GM18517 (cell line): ENCODE measurements at regions not wholly inside any gene's neighbourhood (a gene's known extent, or its start where the extent isn't known, plus 50 kb on each side); places are given as distances from the start of the nearest gene placed in this dataset.
"Not testable (repeated sequence)": the region's sequence is repeated elsewhere in the genome, so short reads cannot be mapped to it uniquely, and the experiment has no call there.

ENCODE experiments used
- ATAC-seq: cut with Tn5 transposase; IDR thresholded peaks from one replicate; pipeline ENCODE4 v1.9.1; 2021; ENCODE audit warnings: mild to moderate bottlenecking, moderate library complexity; ENCODE audit not compliant: unreplicated experiment

DNA sequence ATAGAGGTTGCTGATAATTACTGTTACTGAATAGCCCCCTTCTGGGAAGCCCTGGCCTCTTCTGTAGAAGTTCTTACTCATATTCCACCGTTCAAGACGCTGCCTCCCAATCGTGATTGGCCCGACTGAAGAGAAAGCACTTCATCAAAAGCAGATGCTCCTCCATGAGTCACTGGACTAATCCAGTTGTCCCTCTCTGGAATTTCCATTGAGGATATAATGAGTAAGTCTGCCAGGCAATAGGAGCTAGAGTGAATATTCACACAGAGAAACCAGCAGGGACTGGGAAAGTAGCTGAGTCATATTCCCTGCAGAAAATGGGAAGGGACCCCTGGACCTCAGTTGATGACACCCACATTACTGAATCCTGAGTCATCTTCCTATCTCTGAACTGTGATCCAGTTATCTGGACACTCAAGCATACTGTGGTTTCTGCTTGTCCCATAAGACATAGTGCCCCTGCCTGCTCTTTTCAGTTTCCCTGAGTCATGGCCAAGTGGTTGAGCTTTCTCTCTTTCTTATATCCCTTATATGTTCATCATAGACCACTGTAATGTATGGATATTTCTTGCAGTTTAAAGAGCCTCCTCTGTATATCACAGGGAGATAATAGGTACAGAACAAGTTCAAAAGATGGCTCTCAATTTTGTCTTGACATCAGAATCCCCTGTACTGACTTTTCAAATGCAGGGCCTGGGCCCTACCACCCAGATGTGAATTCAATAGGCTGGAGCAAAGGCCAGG lies 151.2 kb upstream of the CDIN1 start:
- no peak for ATAC-seq

DNA sequence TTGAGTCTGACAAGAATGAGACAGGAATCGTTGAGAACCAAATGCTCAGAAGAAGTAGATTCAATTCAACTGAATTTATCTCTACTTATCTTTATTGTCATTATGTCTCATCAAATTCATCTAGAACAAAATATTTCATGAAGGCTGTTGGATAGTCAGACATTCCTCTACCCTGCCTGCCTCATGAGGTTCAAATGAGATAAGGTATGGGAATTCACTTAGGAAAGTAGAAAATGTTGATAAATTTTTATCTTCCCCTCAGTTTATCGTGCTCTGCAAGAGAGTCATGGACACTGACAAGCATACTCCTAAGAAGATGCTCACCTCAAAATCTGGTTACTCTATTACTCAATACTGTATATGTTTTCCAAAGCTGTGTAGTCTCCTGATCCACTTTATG lies 149.7 kb upstream of the CDIN1 start:
- no peak for ATAC-seq

DNA sequence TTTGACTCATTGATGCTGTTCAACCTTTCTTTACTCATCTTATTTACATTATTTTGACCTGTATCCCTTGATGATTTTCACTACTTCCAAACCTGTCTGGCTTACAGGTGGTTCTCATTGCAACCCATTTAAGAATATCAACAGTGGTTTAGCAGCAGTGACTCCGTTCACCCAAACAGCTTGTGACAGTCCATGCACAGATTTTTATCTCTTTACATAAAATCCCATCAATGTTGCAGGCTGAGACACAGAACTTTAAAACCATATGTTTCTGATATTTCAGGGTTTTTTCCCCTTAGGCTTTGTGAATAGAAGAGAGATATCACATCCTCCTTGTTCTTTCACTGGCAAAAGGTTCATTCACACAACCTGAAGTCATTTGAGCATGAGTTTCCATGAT lies 149.1 kb upstream of the CDIN1 start:
- ATAC-seq, result no peak

DNA sequence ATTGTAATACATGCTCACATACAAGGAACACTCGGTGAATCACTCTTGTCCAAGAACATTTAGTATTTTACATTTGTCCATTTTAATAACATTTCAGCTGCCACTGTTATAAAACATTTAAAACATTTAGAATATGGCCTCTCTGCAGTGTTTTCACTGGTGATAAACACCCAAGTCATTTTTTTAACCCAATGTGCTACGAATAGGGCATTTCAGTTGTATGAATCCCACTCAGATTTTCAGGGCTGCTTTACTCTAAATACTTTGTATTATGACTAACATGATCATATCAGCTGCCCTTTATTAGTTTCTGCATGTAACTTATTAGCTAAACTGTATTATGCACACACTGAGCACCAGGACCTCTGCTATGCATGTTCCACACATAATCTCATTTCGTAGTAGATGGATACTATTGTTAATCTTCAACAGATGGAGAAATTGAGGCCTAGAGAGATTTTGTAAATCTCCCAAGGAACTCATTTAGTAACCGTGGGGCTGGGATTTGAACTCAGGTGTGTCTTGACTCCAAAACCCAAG lies 148.6 kb upstream of the CDIN1 start:
- ATAC-seq, result no peak

DNA sequence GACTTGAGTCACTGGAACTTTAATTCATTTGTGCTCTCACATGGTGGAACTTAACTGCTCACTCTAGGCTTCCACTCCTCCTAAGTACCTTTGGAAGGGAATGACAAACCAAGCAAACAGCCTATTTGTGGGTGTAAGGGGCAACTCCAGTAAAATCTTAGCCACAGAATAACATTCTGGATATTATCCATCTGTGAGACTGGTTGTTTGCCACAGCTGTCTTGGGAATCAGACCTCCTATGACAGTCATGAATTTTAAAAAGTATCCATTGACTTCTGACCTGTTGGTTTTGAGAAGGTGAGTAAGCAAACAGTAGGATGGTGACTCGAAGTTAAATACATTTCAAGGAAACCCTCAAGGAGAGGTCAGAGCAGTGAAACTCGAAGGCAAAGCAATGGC lies 147.3 kb upstream of the CDIN1 start:
- no peak for ATAC-seq

DNA sequence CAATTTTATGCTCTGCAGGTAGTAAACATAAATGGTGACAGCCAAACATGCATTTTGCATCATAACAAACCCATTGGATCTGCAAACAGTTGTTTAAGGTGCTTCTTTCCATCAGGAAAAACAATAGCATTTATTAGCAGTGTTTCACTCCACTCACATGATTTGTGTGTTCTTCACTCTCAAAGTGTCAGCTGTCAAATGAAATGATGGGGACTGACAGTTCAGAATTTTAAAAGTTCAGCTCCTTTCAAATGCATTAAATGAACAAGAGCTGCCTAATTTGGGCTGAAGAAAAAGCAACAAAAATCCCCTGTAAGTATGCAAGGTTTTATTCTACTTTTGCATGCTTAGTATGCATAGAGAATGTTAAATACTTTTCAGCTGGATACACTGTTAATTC lies 145.2 kb upstream of the CDIN1 start:
- ATAC-seq, result no peak

DNA sequence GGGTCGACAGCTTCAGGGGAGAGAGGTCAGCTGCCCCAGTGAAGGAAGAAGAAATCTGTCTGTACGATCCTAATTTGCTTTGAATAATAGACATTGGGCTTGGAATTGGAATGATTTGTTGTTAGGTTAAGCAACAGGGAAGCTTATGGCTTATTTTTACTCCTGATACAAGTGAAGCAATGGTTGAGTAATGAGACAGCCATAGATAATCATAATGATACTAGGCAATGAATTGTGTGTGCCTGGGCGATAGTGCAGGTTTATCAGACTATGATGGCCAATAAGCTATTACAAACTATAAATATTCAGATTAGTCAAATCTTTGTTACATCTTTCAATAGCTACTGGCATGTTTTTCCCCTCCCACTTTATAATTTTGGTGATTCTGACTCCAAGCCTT lies 140.9 kb upstream of the CDIN1 start:
- no peak for ATAC-seq

DNA sequence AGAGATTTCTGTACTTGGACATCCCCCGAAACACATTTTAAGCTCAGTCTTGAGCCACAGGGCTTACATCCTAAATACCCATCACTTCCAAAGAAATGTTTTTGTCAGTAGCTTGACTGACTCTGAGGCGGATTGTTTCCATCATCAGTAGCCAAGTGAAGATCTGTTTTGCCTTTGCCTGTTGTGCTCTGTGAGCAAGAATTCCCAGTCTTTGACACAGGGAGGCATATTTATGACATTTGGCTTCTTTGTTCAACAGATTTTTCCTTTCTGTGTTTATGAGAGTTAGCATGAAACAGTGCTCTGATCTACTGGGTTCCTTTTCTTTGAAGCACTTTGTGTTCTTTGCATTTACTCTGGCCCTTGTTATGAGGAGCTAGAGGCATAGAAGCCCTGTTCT lies 132.1 kb upstream of the CDIN1 start:
- no peak for ATAC-seq

DNA sequence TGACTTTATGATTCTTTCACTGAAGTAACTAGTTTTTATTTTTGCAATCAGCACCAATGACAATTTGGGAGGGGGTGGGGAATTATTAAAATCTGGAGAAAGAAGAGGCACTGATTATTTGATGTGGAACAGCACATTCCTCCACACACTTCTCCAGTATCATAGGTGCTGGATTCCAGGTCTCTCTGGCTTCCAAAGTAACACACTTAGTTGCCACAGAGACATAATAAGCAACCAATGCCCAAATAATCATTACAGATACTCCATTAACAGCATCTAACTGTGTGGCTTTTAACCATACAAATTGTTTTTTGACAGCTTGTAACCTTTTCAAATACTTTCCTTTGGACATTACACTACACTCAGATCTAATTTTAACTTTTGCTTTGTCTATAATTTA lies 131.0 kb upstream of the CDIN1 start:
- ATAC-seq, result no peak

DNA sequence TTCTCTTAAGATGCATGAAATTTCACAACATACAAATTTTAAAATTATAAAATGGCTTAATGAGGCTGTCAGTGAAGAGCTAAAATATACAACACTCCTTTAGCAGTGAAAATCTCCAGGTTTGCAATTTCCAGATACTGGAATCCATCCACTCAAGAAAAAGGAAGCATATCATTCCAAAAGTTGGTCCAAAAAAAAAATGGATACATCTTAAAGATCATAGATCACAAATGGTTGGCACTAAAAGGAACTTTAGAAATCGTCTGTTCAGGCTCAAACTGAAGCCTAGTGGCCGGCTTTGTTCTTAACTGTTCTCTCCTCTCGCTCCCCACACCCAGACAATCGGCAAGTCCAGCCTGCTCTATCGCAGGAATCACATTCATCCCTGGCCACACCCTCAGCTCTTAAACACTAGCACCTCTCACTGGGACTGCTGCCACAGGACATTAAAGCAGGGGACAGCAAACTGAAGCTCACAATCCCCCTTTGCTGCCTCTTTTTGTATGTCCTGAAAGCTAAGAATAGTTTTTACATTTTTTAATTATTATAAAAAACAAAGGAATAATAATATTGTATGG lies 130.3 kb upstream of the CDIN1 start:
- ATAC-seq, result no peak

DNA sequence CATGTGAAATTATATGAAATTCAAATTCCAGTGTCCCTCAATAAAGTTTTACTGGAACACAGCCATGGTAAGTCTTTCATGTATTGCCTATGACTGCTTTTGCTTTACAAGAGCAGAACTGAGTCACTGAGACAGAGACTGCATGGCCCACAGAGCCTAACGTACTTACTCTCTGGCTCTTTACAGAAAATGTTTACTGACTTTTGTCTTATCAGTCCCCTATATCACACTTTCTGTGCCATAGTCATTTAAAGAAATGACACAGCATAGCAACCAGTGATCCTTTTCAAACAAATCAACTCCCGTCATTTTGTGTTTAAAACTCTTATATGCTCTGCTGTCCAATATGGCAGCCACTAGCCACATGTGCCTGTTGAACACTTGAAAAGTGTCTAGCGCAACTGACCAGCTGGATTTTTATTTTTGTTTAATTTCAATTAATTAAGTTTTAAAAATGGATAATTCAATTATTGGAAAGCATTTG lies 129.7 kb upstream of the CDIN1 start:
- ATAC-seq, result no peak

DNA sequence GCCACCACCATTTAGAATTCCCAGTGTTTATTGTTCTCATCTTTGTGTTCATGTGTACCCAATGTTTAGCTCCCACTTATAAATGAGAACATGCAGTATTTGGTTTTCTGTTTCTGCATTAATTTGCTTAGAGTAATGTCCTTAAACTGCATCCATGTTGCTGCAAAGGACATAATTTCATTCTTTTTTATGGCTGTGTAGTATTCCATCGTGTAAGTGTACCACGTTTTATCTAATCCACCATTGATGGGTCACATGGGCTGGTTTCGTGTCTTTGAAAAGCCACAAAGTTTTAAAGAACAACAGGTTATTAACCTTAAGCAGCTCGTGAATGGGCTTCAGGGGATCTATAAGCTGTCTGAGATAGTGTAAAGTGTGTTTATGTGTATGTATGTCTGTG lies 125.2 kb upstream of the CDIN1 start:
- ATAC-seq, result not testable (repeated sequence)

DNA sequence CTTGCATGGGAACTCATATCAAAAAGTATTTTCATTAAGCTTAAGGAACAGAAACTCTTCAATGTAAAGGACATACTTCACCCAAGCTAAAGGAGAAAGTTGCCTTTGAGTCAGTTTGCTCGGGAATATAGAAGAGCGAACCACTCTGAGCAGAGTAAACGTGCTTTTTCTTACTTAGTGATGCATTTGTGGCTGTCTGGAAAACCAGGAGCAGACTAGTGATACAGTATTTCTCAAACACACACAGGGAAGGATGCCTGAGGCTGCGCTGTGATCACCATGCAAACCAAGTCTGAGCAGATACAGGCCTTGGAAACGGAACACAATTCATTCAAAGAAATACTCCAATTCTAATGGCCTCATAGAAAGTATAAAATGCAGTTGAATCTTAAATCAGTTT lies 121.0 kb upstream of the CDIN1 start:
- ATAC-seq, result no peak

DNA sequence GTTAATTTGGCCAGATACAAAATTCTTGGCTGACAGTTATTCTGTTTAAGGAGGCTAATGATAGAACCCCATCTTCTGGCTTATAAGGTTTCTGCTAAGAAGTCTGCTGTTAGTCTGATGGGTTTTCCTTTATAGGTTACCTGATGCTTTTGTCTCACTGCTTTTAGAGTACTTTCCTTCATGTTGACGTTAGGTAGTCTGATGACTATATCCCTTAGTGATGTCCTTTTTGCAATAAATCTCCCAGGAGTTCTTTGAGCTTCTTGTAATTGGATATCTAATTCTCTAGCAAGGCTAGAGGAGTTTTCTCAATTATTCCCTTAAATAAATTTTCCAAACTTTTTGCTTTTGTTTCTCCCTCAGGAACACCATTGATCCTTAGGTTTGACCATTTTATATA lies 114.1 kb upstream of the CDIN1 start:
- ATAC-seq, result no peak

DNA sequence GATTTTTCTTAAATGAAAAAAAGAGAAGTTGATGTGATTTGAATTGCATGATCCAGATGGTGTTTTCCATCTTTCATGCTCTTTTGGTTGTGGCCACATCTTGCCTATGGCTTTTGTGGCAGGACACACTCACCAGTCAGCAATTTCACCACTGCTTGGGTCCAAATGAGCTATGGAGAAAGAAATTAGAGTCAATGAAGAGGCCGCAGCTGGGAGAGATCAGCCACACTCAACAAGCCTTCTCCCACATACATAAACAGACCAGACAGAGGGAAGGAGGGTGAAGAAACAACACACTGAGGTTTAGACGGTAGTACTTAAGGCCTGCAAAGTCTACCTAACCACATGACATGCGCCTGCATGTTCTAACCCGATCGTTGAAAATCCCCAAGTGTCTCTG lies 110.7 kb upstream of the CDIN1 start:
- no peak for ATAC-seq

DNA sequence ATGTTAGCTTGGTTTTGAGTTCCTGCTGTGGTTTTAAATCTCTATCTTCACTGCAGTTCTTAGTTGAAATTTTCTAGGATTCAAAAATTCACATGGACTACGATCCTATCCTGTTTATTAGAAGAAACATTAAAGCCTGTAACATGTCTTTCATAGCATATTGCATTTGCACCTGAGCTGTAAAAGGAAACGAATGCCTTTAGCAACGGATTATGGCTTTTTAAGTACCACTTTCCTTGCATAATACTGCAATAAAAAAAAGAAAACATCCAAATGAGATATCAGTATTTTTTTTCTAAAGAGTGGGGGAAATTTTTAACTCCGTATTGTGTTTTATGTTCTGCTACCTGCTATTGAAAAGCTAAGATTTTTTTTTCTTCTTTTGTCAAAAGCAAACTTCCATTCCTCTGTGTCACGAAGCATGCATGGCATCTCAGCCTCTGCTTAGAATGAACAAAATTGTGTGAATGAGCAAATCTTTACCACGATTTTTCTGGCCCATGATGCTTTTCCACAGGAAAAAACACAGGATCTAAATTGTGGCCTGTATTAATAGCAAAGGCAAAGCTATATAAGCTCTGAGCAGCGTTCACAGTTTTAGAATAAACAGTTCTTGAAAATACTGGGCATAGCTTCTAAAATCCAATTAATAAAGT lies 110.0 kb upstream of the CDIN1 start:
- ATAC-seq, result no peak

DNA sequence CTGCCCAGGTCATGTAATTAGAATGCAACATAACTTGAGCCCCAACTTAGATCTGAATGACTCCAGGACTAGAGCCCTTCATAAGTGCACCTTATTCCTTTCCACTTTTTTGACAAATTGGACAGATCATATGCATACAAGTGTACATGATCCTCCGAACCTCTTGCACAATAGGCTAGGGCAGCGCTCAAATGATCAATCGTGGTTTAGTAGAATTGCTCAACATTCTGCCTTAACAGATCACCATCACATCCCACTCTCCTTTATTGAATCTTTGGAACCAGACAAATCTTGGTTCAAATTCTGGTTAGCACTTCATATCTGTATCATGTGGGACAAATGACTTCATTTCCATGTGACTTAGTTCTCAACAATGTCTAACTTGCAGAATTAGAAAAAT lies 106.8 kb upstream of the CDIN1 start:
- ATAC-seq, result no peak

DNA sequence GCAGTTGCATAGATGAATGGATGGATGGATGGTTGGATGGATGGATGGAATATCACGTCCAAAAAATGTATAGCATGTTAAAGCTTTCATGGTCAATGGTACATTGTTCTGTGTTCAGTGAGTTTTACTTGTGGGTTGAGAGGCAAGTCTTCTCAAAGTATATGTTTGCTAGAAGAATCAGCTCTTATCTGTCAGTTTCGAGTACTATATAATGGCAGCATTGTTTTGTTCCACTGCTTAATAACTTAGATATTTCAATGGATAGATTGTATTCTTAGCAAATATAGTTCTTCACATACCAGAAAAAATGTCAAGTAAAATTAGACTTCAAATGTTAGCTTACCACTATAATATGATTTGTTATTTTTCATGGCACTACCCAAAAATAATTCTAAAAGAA lies 100.9 kb upstream of the CDIN1 start:
- ATAC-seq, result no peak

DNA sequence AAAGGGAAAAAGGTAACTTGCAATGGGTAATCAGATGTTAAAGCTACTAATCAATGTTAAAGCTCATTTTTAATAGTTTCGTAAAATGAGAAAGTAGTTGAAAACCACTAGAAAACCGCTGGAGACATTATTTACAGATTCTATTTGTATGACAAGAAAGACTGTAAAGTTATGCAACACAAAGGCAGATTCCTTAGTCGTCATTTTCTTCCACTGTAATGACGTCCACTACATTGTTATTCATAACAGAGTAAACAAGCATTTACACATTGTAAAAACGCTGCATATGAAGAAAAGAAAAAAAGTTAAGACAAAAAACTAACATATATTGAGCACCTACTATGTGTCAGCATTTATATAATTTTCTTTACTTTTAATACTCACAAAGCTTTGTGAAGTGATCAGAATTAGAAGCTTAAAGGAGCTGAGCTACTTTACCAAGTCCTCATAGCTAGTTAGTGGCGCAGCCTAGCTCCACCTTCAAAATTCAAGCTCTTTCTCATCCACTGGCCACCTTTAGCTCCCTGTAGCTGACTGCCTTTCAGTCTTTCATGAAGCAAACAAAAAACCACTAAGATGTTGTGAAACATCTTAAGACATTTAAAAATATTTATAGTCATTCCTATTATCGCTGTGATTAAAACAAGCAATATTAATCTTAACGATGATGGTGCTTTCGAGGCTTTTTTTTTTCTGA lies 100.1 kb upstream of the CDIN1 start:
- no peak for ATAC-seq

DNA sequence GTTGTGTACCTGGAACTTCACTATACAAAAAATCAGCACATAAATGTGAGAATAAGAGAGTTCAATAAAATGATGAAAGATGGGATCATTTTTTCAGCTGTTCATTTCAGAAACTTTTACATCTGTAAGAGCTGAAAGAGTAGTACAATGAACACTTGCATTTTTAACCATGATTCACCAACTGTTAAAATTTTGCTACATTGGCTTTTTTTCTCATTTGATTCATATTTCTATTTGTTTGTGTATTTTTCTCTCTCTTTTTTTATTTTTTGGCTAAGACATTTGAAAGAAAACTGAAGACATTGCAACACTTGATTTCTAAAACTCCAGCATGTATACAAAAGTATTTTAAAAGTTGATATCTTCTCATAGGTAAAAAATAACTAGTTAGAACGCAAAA lies 98.3 kb upstream of the CDIN1 start:
- ATAC-seq, result no peak

DNA sequence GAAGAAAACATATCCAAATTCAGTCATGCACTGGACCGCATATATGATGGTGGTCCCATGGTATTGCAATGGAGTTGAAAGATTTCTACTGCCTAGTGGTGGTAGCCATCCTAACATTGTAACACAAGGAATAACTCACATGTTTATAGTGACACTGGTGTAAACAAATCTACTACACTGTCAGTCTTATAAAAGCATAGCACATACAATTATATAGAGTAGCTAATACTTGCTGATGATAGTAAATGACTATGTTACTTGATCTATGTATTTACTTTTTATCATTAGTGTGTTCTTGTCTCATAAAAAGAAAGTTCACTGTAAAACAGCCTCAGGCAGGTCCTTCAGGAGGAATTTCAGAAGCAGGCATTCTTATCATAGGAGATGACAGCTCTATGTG lies 96.0 kb upstream of the CDIN1 start:
- no peak for ATAC-seq
